ENCODE measurements at regions not wholly inside any gene's neighbourhood (a gene's known extent, or its start where the extent isn't known, plus 50 kb on each side); places are given as distances from the start of the nearest gene placed in this dataset.

DNA sequence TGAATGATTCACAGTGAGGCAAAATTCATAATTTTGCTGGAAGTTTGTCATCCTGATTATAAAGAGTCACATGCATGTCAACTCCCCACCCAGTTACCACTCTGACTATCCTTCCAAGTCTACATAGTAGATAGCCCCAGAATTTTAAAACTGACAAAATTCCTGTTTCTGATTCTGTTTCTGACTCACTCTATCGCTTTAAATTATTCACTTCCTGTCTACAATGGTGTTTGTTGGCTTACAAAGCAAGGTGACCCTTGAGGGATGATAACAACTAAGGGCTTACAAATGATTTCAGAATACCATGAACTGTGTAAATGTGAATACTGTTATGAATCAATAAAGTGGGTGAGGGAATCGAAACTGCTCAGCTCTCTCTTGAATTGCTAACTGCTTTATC, 98.7 kb upstream of the KL start:
- TF ChIP-seq, protein P1, sequence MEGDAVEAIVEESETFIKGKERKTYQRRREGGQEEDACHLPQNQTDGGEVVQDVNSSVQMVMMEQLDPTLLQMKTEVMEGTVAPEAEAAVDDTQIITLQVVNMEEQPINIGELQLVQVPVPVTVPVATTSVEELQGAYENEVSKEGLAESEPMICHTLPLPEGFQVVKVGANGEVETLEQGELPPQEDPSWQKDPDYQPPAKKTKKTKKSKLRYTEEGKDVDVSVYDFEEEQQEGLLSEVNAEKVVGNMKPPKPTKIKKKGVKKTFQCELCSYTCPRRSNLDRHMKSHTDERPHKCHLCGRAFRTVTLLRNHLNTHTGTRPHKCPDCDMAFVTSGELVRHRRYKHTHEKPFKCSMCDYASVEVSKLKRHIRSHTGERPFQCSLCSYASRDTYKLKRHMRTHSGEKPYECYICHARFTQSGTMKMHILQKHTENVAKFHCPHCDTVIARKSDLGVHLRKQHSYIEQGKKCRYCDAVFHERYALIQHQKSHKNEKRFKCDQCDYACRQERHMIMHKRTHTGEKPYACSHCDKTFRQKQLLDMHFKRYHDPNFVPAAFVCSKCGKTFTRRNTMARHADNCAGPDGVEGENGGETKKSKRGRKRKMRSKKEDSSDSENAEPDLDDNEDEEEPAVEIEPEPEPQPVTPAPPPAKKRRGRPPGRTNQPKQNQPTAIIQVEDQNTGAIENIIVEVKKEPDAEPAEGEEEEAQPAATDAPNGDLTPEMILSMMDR (IDR thresholded peaks at IDR 0.05) = no peak

DNA sequence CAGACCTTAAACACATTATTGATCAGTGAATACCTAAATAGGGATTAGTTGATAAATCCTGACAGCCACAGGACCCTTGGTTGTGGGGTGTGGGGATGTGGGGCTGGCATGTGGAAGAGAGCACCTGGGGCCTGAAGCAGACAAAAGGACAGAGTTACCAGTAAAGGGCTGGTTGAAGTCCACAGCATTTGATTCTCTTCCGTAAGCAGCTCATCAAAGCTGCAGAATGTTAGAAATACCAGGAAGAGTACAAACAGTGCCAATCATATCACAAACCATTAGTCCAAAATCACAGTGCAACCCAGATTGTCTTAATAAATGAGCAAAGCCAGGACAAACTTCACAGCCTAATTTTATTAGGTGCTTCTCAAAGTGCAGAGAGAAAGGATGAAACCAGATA, 92.5 kb upstream of the KL start:
- TF ChIP-seq, protein P1 (IDR thresholded peaks at IDR 0.05) = no peak

DNA sequence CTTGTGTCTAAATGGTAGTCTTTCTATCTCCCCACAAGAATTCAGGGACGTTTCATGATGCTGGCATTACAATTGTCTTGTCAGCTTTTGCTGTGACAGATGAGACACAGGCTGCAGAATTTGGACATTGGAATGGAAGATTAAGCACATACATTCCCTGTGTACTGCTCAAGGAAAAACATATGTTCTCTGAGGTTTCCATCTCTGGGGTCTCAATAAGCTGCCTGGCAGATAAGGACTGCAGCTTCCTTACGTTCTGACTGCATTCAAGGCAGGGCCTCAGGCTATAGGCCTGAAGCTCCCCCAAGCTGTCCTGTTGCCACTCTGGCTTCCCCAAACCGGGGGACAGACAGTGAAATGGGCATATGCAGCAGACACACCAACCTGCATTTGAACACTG, 91.3 kb upstream of the KL start:
- TF ChIP-seq, protein P1 (IDR thresholded peaks at IDR 0.05) = no peak

DNA sequence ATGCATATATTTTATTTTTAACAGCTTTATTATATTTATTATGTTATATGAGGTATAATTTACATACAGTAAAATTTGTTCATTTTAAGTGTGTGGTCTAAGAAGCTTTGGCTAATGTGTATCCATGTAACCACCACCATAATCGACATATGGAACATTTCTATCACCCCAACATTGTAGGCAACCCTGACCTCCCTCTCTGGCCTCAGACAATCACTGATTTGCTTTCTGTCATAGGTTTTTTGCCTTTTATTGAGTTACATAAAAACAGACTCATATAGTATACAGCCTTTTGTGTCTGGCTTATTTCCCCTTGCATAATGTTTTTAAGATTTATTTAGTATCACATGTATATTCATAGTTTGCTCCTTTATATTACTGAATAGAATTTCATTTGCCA, 90.7 kb upstream of the KL start:
- TF ChIP-seq, protein P1 (IDR thresholded peaks at IDR 0.05) = no peak

DNA sequence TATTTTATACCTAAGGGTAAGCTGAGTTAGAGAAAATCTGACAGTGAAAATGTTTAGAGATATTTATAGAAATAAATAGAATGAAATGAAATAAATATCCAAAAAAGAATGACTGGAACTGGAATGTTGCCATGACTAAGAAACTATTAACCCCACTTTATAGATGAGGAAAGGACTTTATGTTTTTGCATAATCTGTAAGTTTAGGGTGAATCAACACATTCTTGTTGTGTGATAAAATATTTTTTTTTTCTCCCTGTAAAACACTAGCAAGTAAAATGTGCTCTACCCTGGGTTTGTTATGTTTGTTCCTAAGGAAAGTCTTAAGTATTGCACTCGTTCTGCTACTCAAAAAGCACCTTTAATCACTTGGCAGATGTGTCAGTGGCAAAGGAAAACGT, 83.8 kb upstream of the KL start:
- TF ChIP-seq, protein P1 (IDR thresholded peaks at IDR 0.05) = no peak

DNA sequence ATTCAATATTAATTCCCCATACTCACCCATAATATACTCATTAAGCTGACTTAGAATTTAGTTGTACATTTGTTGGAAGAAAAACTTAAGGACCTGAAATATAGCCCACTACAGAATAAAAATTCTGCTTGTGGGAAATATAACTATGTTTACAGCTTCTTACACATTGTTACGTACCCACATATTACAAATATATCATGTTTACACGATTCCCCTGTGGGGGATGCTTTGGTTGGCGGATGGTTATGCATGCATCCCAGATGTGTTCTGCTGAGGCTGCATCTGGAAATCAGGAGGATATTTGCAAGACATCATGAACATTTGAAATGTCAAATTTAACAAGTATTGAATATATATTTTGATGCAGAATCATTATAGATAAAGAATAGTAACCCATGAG, 79.5 kb upstream of the KL start:
- TF ChIP-seq, protein P1 (IDR thresholded peaks at IDR 0.05) = no peak

- TF ChIP-seq, protein P1 (IDR thresholded peaks at IDR 0.05) = no peak
These were observed 77.9 kb upstream of the KL start for GRCh38 chr13:32938314-32938713.

DNA sequence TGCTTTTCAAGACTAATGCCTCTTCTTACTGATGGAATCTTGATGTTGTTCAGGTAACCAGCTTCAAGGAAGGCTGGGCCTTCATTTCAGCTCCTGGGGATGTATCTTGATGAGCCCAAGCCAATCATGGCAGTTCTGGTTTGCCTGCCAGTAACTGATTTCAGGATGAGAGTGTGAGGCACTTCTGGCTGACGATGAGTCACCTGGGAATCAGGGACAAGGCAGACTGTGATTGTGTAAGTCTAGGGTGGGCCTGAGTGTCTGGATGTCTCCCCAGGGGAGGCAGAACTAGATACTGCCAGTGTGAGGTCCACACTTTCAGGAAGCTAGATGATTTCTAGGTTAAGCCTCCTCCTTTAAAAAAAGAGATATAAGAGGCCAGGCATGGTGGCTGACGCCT, 77.3 kb upstream of the KL start:
- TF ChIP-seq, protein P1 (IDR thresholded peaks at IDR 0.05) = no peak
